ENCODE measurements at regions not wholly inside any gene's neighbourhood (a gene's known extent, or its start where the extent isn't known, plus 50 kb on each side); places are given as distances from the start of the nearest gene placed in this dataset.

DNA sequence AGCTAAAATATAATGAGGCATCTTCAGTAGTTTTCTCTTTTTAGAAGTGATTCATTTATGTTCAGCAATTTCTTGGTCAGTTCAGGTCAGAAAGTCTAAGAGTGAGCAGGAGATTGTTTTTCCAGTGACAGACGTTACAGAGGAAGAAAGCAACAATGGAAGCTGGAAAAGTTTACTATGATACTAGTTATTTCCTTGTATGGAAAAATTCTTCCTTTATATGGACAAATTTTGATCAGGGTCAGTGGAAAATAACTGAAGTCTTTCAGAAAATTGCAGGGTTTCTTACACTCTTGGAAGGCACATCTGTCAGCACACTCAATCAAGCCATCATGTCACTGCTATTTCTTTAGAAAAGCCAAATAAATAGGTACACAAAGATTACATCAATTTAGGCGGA is 1120.7 kb downstream of the FAT4 start:
- Mint-ChIP-seq H3K27ac (no peak overlapping the region), H3K4me3 (no peak overlapping the region), H3K27me3 (no peaks in the 10 kb centered on the region), H3K9me3 (ENCODE audit: insufficient read depth) (peaks cover 2% of the 10 kb centered on the region), H3K4me1 (no peaks in the 10 kb centered on the region)
- no peaks in the 10 kb centered on the region for H3K27me3 ChIP-seq (replicated peaks in 1 of 4; ENCODE audit: control extremely low read depth in 1 of 4, control insufficient read depth in 3 of 4, insufficient read depth in 4 of 4, low read length in 3 of 4)
- no peak for TF ChIP-seq CTCF (IDR thresholded peaks at IDR 0.05)
- no peak for TF ChIP-seq EZH2 (IDR thresholded peaks at IDR 0.05; ENCODE audit: borderline replicate concordance, insufficient read depth, low read depth, low read length, poor library complexity, severe bottlenecking)
- no peaks in the 10 kb centered on the region for H3K36me3 ChIP-seq (replicated peaks in 1 of 2; ENCODE audit: control extremely low read depth in 1 of 2, control insufficient read depth in 1 of 2, extremely low read depth in 1 of 2, insufficient read depth in 2 of 2, low read length in 1 of 2)
- no peak overlapping the region for H3K4me2 ChIP-seq (replicated peaks; ENCODE audit: low read depth, low read length, poor library complexity, severe bottlenecking)
- whole genome bisulfite sequencing (ENCODE audit: insufficient coverage), result no CpG with 5 or more reads among the region's 2 CpGs
- intact Hi-C loops (cut with micrococcal nuclease), result no loop called here
- no peak overlapping the region for H3K27ac ChIP-seq (ENCODE audit: low read length in 2 of 2)
- no peaks in the 10 kb centered on the region for H3K79me2 ChIP-seq (ENCODE audit: control insufficient read depth, insufficient read depth, low read length)
- H3K4me1 ChIP-seq (ENCODE audit: control insufficient read depth in 2 of 2, insufficient read depth in 2 of 2, low read length in 2 of 2), result no peaks in the 10 kb centered on the region
- H3K4me3 ChIP-seq (ENCODE audit: control extremely low read depth in 1 of 5, extremely low read depth in 1 of 5, insufficient read depth in 1 of 5, low read depth in 2 of 5, low read length in 4 of 5), result no peak overlapping the region
- H3K9me3 ChIP-seq (ENCODE audit: control extremely low read depth in 1 of 3, control insufficient read depth in 2 of 3, insufficient read depth in 1 of 3, low read length in 2 of 3), result no peaks in the 10 kb centered on the region
- no peaks in the 10 kb centered on the region for H4K20me1 ChIP-seq (ENCODE audit: control insufficient read depth, insufficient read depth, low read length, poor library complexity, severe bottlenecking)
- H3K9ac ChIP-seq (ENCODE audit: low read length), result no peak overlapping the region
- DNase-seq (no peak), ATAC-seq (ENCODE audit: low read depth) (no peak)
- POLR2A ChIA-PET, result no interaction called here
- CTCF ChIA-PET, result no interaction called here
- no peak overlapping the region for H2AFZ ChIP-seq (ENCODE audit: insufficient read depth, low read depth, low read length, poor library complexity, severe bottlenecking)

DNA sequence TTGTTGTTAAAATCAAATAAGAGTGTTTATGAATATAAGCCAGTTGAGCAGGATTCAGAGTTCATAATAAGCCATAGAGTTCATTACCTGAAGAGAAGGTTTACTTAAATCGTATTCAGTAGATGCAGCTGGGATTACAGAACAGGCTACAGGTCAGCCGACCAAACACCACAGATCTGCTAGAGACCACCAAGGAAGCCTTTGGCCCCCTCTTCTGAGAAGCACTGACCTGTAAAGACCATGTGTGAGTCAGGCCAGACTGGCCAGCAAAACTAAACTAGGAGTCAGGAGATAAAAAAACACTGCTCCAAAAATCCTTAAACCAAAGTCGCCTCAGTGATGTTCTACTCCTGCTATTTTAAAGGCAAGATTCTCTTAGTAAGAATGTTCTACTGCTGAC is 1125.5 kb downstream of the FAT4 start:
- no peak overlapping the region for H3K27ac ChIP-seq (ENCODE audit: low read length in 2 of 2)
- no peak overlapping the region for H3K9ac ChIP-seq (ENCODE audit: low read length)
- H3K4me3 ChIP-seq (ENCODE audit: control extremely low read depth in 1 of 5, extremely low read depth in 1 of 5, insufficient read depth in 1 of 5, low read depth in 2 of 5, low read length in 4 of 5), result no peak overlapping the region
- H3K9me3 Mint-ChIP-seq (ENCODE audit: insufficient read depth), result peaks cover 4% of the 10 kb centered on the region
- intact Hi-C loops (cut with micrococcal nuclease), result no loop called here
- WGBS (ENCODE audit: insufficient coverage), result 89% methylated on average over 2 of the region's 3 CpGs
- no peak overlapping the region for H3K27ac Mint-ChIP-seq
- H3K4me2 ChIP-seq (replicated peaks; ENCODE audit: low read depth, low read length, poor library complexity, severe bottlenecking), result no peak overlapping the region
- H3K27me3 ChIP-seq (replicated peaks in 1 of 4; ENCODE audit: control extremely low read depth in 1 of 4, control insufficient read depth in 3 of 4, insufficient read depth in 4 of 4, low read length in 3 of 4), result no peaks in the 10 kb centered on the region
- H4K20me1 ChIP-seq (ENCODE audit: control insufficient read depth, insufficient read depth, low read length, poor library complexity, severe bottlenecking), result no peaks in the 10 kb centered on the region
- H3K4me3 Mint-ChIP-seq, result no peak overlapping the region
- ChIA-PET CTCF (no interaction called here), POLR2A (no interaction called here)
- H3K27me3 Mint-ChIP-seq, result no peaks in the 10 kb centered on the region
- H3K79me2 ChIP-seq (ENCODE audit: control insufficient read depth, insufficient read depth, low read length), result no peaks in the 10 kb centered on the region
- ATAC-seq (ENCODE audit: low read depth), result no peak
- no peak overlapping the region for H2AFZ ChIP-seq (ENCODE audit: insufficient read depth, low read depth, low read length, poor library complexity, severe bottlenecking)
- no peak for TF ChIP-seq CTCF (IDR thresholded peaks at IDR 0.05)
- H3K4me1 Mint-ChIP-seq, result no peaks in the 10 kb centered on the region
- DNase-seq, result no peak
- no peaks in the 10 kb centered on the region for H3K9me3 ChIP-seq (ENCODE audit: control extremely low read depth in 1 of 3, control insufficient read depth in 2 of 3, insufficient read depth in 1 of 3, low read length in 2 of 3)
- H3K4me1 ChIP-seq (ENCODE audit: control insufficient read depth in 2 of 2, insufficient read depth in 2 of 2, low read length in 2 of 2), result no peaks in the 10 kb centered on the region
- no peaks in the 10 kb centered on the region for H3K36me3 ChIP-seq (replicated peaks in 1 of 2; ENCODE audit: control extremely low read depth in 1 of 2, control insufficient read depth in 1 of 2, extremely low read depth in 1 of 2, insufficient read depth in 2 of 2, low read length in 1 of 2)

All from B cell (primary cell).